ENCODE measurements at regions not wholly inside any gene's neighbourhood (a gene's known extent, or its start where the extent isn't known, plus 50 kb on each side); places are given as distances from the start of the nearest gene placed in this dataset.

- TF ChIP-seq CTCF (conservative IDR thresholded peaks at IDR 0.05; ENCODE audit: low read depth, low read length) (no peak), EZH2phosphoT487 (IDR thresholded peaks at IDR 0.05; ENCODE audit: borderline replicate concordance, low read length) (no peak)
Observed at GRCh38 chr7:68411742-68412141, 1186.5 kb upstream of the AUTS2 start.
